Endothelial cell of umbilical vein (primary cell): ENCODE measurements at regions not wholly inside any gene's neighbourhood (a gene's known extent, or its start where the extent isn't known, plus 50 kb on each side); places are given as distances from the start of the nearest gene placed in this dataset.

Experiments
- EZH2 ChIP-seq: IDR thresholded peaks from 2 replicates; pipeline ENCODE4 v1.6.1; 2012; ENCODE audit warnings: borderline replicate concordance, low read depth, mild to moderate bottlenecking, moderate library complexity, low read length, inconsistent platforms; ENCODE audit not compliant: severe bottlenecking
- MYC ChIP-seq: IDR thresholded peaks from one replicate; pipeline ENCODE4 v1.6.1; 2011; ENCODE audit warnings: mild to moderate bottlenecking, low read depth, low read length
- POLR2A ChIP-seq: IDR thresholded peaks from 2 replicates; pipeline ENCODE4 v1.6.1; 2012; ENCODE audit warnings: low read depth, mild to moderate bottlenecking, control low read depth, low read length

DNA sequence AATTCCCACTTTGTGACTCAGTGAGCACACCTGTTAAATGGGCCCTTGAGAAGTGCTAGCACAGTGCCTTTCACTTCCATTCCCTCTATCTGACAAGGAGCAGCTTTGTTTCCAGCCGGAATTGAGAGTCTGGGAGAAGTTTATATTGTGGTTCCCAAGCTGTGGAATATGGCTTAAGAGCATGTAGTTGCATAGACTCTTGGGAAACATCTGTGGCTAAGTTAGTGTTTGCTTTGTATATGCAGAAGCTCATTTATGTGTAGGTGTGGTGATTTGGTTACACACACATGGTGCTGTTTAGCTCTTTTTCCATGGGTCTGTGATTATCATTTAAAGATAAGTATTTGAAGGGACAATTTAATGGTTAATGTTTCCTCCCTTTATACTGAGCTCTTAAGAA, 110.5 kb upstream of the HMHB1 start:
- TF ChIP-seq MYC (no peak), EZH2 (no peak), POLR2A (no peak)
